ENCODE measurements at regions not wholly inside any gene's neighbourhood (a gene's known extent, or its start where the extent isn't known, plus 50 kb on each side); places are given as distances from the start of the nearest gene placed in this dataset.

DNA sequence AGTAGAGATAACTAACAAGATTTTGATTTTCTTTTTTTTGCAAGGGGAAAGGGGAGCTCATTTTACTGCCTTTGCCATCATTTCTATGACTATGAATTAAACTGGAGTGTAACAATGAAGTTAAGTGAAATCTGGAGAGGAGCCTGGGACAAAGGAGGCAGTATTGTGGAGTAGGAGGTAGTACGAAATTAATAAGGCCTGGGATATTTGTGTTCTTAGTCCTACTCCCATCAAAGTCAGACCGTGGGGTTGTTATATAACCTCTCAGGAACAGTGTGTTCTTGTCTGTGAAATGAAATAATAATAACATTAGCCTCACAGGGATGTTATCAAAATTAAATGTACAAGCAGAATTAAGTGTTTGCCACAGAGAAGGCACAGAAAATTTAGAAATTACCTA, 204.3 kb upstream of the EMCN start:
- DNase-seq: no peak

- DNase-seq: no peak
Measured at GRCh38 chr4:100721490-100721889, 203.7 kb upstream of the EMCN start.

DNA sequence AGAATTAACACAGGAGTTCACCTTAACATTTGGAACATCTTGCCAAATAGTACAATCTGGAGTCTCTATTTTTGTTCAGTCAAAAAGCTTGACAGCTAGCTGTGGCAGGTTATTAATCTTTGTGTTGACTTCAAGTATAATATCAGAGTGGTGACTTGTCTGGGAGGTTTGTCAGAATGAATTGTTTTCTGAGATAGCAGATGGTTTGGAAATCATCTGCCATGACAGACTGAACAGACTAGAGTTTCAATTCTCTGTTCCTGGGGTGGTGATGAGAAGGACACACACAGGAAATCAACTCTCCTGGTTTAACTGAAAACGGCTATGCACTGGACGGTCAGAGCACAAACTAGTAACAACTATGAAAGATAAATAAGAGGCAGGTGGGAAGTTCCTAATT, 203.3 kb upstream of the EMCN start:
- no peak for DNase-seq

DNA sequence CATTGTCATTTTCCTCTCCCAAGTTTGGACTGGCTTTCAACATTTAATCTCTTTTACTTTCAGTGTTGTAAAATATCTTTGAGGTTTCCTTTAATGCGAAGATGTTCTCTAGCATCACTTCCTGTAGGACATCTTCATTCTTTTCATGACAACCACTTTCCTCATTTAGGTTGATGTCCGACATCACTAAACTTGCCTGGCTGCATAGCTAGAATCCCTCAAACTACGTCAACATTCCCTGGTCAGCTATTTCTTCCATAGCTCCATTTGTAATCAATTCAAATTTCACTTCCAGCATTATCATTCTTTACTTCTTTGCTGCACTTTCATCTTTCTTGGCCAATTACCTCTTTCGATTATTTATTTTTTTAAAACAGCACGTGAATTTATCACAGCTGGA, 198.6 kb upstream of the EMCN start:
- DNase-seq: no peak

DNA sequence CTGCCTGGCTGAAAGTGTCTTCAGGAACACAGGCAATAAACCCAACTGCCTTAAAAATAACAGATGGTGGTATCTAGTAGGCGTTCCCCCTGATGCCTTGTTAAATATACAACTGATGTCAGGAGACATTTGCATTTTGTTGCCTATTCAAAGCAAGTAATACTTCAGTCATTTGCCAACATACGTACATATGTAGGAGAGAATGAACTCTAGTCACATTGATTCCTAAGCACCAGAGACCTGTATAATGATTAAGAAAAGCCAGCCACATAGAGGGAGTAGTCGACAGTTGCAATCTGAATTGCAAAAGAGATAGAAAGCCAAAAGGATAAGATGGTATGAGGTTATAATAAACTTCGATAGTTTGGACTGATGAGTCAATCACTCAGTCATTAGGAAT, 191.0 kb upstream of the EMCN start:
- DNase-seq: no peak

GRCh38 chr4:100707786-100708185, 190.0 kb upstream of the EMCN start:
- DNase-seq: no peak

DNA sequence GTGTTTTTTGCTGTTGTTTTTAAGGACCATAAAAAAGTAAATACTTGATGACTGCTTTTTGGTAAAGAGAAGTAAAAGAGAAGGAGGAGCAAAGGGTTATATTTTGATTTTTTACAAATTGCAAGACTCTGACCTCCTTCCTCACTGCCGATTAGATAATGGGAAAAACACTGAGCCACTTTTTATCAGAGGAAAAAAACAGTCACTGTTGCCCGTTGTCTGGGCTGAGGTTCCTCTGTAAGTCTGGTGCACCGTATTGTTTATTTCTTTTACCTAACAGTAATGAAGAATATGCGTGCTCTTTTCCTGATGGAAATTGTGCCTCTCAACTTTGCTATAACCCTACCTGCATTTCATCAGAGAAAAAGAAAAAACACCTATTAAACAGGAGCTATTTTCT, 178.7 kb upstream of the EMCN start:
- DNase-seq: no peak

DNA sequence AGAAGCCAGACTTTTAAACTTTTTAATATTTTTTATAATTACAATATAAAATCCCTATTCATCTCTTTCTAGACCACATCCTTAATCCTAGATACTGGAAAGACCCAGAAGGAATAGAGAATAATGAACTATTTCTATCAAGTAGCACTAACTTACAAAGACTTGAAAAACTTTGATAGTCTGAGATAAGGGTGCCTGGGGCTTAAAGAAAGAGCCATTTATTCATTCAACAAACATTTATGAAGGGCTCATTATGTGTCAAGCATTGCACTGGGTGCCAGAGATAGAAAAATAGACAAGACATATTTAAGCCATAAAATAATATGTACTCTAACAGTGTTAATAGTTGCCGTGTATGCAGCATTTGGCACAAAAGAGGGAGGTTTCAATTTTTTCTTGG, 178.0 kb upstream of the EMCN start:
- DNase-seq: no peak

DNA sequence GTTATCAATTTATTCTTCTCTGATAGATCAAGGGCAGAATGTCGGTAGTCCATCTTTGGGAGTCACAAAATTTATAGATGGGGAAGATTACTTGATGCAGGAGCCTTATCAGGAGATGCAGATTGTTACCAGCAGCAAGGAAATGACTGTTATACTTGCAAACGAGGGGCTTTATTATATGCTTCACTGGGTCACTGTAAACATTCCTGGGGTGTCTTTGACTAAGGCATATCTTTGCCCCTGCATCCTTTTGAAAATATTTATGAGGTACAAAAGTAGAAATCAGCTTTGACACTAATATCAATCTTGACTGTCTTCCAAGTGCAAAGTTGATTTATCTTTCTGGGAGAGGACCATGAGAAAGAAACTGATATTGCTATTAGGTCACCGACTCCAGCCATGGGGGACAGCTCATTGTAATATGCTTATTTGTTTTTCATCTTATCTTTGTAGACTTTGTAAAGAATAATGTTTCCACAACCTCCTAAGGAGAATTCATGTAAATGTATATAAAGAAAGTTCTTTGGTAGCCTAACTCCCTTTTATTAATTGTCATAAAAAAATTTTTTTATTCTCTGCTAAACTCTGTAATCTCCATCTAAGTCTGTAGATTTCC, 177.3 kb upstream of the EMCN start:
- no peak for DNase-seq

GRCh38 chr4:100694467-100694866, 176.6 kb upstream of the EMCN start:
- DNase-seq: no peak

- no peak for DNase-seq
Measured at GRCh38 chr4:100690812-100691211, 173.0 kb upstream of the EMCN start.

GRCh38 chr4:100688368-100688767, 170.5 kb upstream of the EMCN start:
- DNase-seq: no peak

DNA sequence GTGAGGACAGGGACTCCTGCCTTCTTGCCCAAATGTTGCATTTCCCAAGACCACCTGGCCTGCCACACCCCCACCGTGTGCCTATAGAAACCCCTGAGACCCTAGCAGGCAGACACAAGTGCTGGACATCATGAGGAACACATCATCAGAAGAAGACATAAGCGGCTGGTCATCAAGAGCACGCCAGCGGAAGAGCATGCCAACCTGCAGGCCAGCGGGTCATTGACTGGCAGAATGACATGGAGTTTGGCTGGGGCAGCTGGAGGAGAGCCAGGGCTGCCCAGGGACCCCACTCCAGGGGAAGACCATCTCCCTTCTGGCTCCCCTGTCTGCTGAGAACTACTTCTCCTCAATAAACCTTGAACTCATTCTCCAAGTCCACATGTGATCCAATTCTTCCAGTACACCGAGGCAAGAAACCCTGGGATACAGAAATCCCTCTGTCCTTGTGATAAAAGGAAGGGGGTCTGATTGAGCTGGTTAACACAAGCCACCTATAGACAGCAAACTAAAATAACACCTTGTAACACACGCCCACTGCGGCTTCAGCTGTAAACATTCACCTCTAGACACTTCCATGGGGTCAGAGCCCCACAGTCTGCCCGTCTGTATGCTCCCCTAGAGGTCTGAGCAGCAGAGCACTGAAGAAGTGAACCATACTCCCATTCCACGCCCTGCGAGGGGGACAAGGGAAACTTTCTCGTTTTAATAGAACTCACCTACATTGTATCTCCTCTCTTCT, 164.8 kb upstream of the EMCN start:
- DNase-seq: no peak

DNA sequence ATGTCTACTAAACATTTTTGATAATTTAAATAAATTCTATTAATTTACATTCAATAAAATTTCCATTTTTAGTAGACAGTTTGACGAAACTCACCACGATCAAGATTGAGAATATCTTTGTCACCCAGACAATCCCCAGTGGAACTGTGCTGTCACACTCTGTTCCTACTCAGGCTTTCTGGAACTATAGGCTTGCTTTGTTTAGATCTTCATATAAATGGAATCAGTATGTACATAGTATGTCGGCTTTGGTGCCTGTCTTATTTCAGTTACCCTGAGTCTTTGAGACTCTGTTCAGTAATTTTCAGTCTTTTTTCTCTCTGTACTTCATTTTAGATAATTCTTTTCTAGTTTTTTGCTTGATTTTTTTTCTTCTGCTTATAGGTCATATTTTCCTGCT, 163.5 kb upstream of the EMCN start:
- no peak for DNase-seq

GRCh38 chr4:100679926-100680325, 162.1 kb upstream of the EMCN start:
- DNase-seq: no peak

GRCh38 chr4:100674976-100675375, 157.2 kb upstream of the EMCN start:
- no peak for DNase-seq

- DNase-seq: no peak
Measured at GRCh38 chr4:100657187-100657586, 139.4 kb upstream of the EMCN start.

DNA sequence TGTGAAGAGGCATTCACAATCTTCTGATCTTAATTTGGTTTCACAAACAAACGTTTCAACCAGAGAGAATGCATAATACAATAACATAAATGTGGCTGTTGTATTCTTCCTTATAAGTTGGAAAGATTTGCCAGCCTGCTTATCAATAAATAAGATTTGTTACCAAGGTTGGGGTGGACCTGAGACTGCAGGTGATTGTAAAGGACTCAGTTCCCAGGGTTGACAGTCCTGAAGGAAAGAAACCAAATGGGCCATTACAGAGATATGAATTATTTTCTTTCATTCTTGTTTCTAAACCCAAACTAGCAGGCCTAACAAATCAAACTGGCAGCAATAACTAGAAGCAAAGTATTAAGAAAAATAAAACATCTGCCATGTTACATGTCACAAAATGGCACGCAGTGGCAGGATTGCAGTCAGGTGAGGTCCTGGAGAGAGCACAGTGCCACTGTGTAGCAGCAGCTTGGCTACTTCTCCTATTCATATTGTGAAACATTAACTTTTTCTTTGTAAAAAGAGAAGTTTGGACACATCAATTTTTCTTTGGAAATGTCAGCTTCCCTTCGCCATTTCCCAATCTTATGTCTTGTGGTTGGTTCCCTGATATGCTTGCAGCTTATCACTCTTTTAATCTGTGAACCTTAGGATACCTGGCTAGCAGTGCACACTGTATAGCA, 133.8 kb upstream of the EMCN start:
- DNase-seq: no peak

DNA sequence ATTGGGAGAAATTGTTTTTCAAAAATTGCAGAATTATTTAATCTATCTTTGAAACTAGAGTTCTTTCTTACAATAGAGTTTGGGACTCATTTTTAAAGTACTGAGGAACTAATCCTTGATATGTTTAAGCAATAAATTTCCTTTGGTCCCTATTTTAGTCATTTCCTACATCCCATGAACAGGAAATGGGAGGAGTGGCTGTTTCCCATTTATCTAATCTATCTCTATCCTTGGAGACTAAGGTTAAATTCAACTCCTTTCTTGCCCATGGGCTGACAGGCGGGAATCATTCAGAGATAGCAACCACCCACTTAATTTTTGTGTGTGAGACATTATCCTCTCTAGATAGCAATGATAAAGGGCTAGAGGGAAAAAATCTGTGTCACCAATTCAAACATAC, 131.6 kb upstream of the EMCN start:
- DNase-seq: no peak

- DNase-seq: no peak
Measured at GRCh38 chr4:100644150-100644549, 126.3 kb upstream of the EMCN start.

DNA sequence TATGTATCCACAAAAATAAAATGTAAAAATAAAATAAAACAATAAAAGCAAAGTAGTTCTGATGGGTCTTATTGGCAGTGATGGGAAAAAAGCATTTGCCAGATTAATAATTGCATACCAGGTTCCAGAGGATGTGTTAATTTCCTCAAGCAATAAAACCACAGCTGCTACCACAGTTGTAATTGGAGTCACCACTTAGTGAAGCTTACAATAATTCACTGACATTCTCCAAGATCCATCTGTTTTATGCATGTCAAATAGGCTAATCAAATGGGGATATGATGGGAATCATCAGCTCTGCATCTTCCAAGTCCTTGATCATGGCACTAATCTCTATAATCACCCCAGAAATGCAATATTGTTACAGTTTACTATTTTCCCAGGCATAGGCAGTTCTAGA, 123.5 kb upstream of the EMCN start:
- no peak for DNase-seq

- no peak for DNase-seq
Measured at GRCh38 chr4:100635899-100636298, 118.1 kb upstream of the EMCN start.

DNA sequence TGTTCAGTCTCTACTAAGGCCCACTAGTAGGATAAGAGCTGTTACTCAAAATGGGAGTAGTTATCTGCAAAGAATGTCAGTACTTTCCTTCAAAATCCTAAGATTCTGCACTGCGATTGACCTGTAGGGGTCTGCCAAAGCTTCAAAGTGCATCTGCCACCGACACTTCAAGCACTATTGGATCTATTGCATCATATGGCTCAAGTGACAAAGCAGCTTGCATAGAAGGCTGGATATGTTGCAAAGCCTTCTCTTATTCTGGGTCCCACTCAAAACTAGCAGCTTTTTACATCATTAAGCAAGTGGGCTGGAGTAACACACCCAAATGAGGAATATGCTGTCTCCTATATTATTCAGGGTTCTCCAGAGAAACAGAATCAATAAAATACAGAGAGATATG, 115.4 kb upstream of the EMCN start:
- no peak for DNase-seq

DNA sequence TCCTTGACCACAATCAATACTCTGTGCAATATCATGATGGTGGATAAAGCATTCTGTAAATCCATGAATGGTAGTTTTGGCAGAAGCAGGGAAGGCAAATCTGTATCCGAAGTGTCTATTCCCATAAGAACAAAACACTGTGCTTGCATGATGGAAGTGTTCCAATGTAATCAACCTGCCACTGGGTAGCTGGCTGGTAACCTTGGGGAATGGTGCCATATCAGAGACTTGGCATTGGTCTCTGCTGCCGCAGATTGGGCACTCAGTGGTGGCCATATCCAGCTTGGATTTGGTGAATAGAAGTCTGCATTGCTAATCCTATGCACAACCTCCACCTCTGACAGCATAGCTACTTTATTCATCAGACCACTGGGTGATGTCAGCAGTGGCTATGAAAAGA, 114.3 kb upstream of the EMCN start:
- DNase-seq: no peak
